ENCODE measurements at regions not wholly inside any gene's neighbourhood (a gene's known extent, or its start where the extent isn't known, plus 50 kb on each side); places are given as distances from the start of the nearest gene placed in this dataset.

- Histone ChIP-seq H3K79me2 (ENCODE audit: control insufficient read depth, insufficient read depth, low read length) (no peaks in the 10 kb centered on the region), H3K9me3 (replicated peaks; ENCODE audit: control insufficient read depth, insufficient read depth, low read length) (peaks cover 2% of the 10 kb centered on the region), H2AFZ (ENCODE audit: low read depth, low read length) (no peak overlapping the region), H4K20me1 (replicated peaks; ENCODE audit: control insufficient read depth, extremely low read depth, insufficient read depth, low read length) (no peaks in the 10 kb centered on the region), H3K4me1 (ENCODE audit: control insufficient read depth, extremely low read depth, insufficient read depth, low read length) (no peaks in the 10 kb centered on the region), H3K9me1 (replicated peaks; ENCODE audit: control insufficient read depth, extremely low read depth, insufficient read depth, low read length) (no peaks in the 10 kb centered on the region), H3K4me3 (replicated peaks in 1 of 3; ENCODE audit: insufficient read depth in 1 of 3, low read depth in 1 of 3, low read length in 3 of 3) (no peak overlapping the region), H3K9ac (replicated peaks; ENCODE audit: extremely low read depth, insufficient read depth, low read length) (no peak overlapping the region), H3K27ac (ENCODE audit: insufficient read depth, low read depth, low read length) (no peak overlapping the region), H3K27me3 (ENCODE audit: control insufficient read depth in 2 of 2, insufficient read depth in 2 of 2, low read length in 2 of 2) (no peaks in the 10 kb centered on the region), H3K4me2 (ENCODE audit: insufficient read depth, low read length) (no peak overlapping the region), H3K36me3 (ENCODE audit: control insufficient read depth in 2 of 2, extremely low read depth in 1 of 2, insufficient read depth in 2 of 2, low read length in 2 of 2) (no peaks in the 10 kb centered on the region)
- ChIA-PET POLR2A (no interaction called here), CTCF (no interaction called here)
- BruUV-seq (replicated peaks): no TSS peak
- intact Hi-C loops (cut with micrococcal nuclease) (no loop called here), dilution Hi-C loops (cut with MboI; ENCODE audit: extremely low pct_ligation_motif_present, low sequenced_read_pairs) (no loop called here)
- no peak for FAIRE-seq
- no peak for DNase-seq (ENCODE audit: low read depth, low spot score)
- TF ChIP-seq, protein P1, sequence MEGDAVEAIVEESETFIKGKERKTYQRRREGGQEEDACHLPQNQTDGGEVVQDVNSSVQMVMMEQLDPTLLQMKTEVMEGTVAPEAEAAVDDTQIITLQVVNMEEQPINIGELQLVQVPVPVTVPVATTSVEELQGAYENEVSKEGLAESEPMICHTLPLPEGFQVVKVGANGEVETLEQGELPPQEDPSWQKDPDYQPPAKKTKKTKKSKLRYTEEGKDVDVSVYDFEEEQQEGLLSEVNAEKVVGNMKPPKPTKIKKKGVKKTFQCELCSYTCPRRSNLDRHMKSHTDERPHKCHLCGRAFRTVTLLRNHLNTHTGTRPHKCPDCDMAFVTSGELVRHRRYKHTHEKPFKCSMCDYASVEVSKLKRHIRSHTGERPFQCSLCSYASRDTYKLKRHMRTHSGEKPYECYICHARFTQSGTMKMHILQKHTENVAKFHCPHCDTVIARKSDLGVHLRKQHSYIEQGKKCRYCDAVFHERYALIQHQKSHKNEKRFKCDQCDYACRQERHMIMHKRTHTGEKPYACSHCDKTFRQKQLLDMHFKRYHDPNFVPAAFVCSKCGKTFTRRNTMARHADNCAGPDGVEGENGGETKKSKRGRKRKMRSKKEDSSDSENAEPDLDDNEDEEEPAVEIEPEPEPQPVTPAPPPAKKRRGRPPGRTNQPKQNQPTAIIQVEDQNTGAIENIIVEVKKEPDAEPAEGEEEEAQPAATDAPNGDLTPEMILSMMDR (IDR thresholded peaks at IDR 0.05; ENCODE audit: extremely low read depth in 1 of 2, insufficient read depth in 1 of 2, low read depth in 1 of 2, low read length in 2 of 2): no peak
- TF ChIP-seq POLR2AphosphoS5 (IDR thresholded peaks at IDR 0.05; ENCODE audit: insufficient read depth, low read depth, low read length): no peak
Observed at GRCh38 chr5:50898966-50899365, 232.5 kb downstream of the PARP8 start.

GRCh38 chr5:50900952-50901510, 234.6 kb downstream of the PARP8 start:
- Histone ChIP-seq H3K9ac (replicated peaks; ENCODE audit: extremely low read depth, insufficient read depth, low read length) (no peak overlapping the region), H3K9me1 (replicated peaks; ENCODE audit: control insufficient read depth, extremely low read depth, insufficient read depth, low read length) (no peaks in the 10 kb centered on the region), H3K27me3 (ENCODE audit: control insufficient read depth in 2 of 2, insufficient read depth in 2 of 2, low read length in 2 of 2) (no peaks in the 10 kb centered on the region), H3K4me1 (ENCODE audit: control insufficient read depth, extremely low read depth, insufficient read depth, low read length) (no peaks in the 10 kb centered on the region), H4K20me1 (replicated peaks; ENCODE audit: control insufficient read depth, extremely low read depth, insufficient read depth, low read length) (no peaks in the 10 kb centered on the region), H3K4me3 (replicated peaks in 1 of 3; ENCODE audit: insufficient read depth in 1 of 3, low read depth in 1 of 3, low read length in 3 of 3) (no peak overlapping the region), H3K79me2 (ENCODE audit: control insufficient read depth, insufficient read depth, low read length) (no peaks in the 10 kb centered on the region), H3K36me3 (ENCODE audit: control insufficient read depth in 2 of 2, extremely low read depth in 1 of 2, insufficient read depth in 2 of 2, low read length in 2 of 2) (no peaks in the 10 kb centered on the region), H3K9me3 (replicated peaks; ENCODE audit: control insufficient read depth, insufficient read depth, low read length) (peaks cover 2% of the 10 kb centered on the region), H2AFZ (ENCODE audit: low read depth, low read length) (no peak overlapping the region), H3K27ac (ENCODE audit: insufficient read depth, low read depth, low read length) (no peak overlapping the region), H3K4me2 (ENCODE audit: insufficient read depth, low read length) (no peak overlapping the region)
- no TSS peak for BruUV-seq (replicated peaks)
- no peak for DNase-seq (ENCODE audit: low read depth, low spot score)
- ChIA-PET CTCF (no interaction called here), POLR2A (no interaction called here)
- FAIRE-seq: no peak
- dilution Hi-C loops (cut with MboI; ENCODE audit: extremely low pct_ligation_motif_present, low sequenced_read_pairs): no loop called here
- intact Hi-C loops (cut with micrococcal nuclease): no loop called here
- no peak for TF ChIP-seq GATA2 (IDR thresholded peaks at IDR 0.05; ENCODE audit: insufficient read depth, insufficient read length, low read depth, low read length)
- TF ChIP-seq POLR2AphosphoS5 (IDR thresholded peaks at IDR 0.05; ENCODE audit: insufficient read depth, low read depth, low read length): no peak

All from endothelial cell of umbilical vein (primary cell).